HG02884 (cell line): ENCODE measurements at regions not wholly inside any gene's neighbourhood (a gene's known extent, or its start where the extent isn't known, plus 50 kb on each side); places are given as distances from the start of the nearest gene placed in this dataset.

Source experiments
- ATAC-seq: cut with Tn5 transposase; IDR thresholded peaks from one replicate; pipeline ENCODE4 v1.9.1; 2021; ENCODE audit warnings: mild to moderate bottlenecking, moderate library complexity; ENCODE audit not compliant: unreplicated experiment

- no peak for ATAC-seq
Measured at GRCh38 chr14:98792171-98792570, 479.8 kb downstream of the BCL11B start.

DNA sequence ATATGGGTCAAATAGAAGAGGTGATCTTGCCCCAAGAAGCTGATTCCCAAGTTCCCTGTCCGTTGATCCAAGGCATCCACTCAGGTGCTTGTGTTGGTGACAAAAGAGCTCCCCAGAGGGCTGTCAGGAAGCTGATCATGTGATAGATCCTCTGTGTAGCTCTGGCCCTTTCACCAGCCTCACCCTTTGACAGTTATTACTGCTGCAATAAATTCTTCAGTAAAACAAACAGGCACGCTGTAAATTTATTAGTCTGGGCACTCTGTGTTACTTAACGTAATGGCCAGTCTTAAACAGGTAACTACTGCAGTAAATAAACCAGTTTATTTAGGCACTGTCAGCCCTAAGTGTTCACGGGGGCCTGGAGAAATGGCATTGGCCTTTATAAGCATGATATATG lies 473.9 kb downstream of the BCL11B start:
- ATAC-seq = no peak

GRCh38 chr14:98799891-98800290 lies 472.1 kb downstream of the BCL11B start:
- ATAC-seq = no peak

- ATAC-seq = no peak
Measured at GRCh38 chr14:98802044-98802443, 470.0 kb downstream of the BCL11B start.

DNA sequence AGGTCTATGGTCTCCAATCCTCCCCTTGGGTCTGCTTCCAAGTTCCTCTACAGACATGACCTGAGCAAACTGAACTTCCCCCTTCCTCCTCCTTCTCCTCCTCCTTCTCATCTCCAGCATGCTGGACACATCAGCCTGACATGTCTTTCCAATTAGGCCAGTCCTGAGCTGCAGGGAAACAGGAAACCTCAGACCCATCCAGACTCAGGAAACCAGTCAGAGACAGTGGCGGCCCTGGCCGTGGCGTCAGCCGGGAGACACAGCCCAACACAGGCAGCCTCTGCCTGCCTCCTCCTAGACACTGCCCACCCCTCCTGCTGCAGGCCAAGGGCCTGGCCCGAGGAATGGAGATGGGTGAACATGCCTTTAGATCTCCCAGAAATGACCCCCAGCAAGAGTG lies 468.8 kb downstream of the BCL11B start:
- ATAC-seq = no peak

DNA sequence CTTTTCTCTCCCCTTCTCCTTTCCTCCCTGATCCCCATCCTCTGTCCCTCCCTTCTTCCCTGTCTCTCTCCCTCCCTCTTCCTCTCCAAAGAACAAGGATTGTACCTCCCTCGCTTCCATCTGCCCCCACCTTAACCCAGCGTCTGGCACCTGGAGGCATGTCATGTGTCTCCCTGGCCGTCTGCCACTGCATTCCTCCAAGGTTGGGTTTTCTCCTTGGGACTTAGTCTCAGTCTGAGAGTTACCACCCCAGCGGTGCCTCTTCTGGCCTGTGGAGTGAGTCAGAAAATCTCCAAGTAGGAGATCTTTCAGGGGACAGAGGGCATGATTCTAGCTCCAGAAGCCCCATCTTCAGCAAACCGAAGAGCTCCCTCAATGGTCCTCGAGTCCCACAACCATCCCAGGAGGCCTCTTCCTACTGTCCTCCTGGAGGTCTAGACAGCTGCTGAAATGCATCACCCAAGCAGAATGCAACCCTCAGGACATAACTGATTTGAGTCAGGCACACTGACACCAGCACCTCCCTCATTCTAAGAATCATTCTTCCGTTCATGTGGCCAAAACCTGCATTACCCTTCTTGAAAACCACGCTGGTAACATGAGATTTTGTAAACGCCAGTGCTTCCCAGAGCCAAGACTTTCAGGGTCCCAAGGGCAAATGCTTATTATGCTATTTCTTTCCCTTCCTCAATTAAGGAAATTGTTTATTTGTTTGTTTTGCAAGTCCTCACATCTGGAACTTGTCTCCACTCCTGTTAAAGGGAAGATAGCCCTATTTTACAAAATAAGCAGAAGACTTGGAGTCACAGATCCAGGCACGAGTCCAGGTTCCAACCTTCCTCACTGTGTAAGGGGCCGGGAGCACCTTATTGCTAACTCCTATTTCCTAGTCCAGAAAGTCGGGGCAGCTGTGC lies 463.2 kb downstream of the BCL11B start:
- ATAC-seq = no peak

GRCh38 chr14:98816195-98816594 lies 455.8 kb downstream of the BCL11B start:
- ATAC-seq = no peak

DNA sequence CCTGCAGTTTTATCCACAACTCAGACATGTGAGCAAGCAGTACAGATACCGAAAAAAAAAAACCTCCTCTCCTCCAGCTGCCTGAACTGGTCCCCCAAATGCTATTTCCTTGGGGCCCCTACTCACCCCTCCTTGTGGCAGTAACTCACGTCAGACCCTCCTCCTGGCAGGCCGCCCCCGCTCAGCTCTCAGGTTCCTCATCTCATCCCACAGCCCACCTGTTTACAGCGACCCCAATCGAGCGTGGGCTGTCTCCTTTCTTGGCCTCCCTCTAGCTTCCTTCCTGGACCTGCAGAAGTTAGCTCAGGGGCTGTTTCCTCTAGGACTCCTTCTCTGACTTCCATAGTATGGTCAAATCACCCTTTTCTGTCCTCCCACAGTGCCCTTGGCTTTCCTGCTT lies 455.3 kb downstream of the BCL11B start:
- no peak for ATAC-seq

DNA sequence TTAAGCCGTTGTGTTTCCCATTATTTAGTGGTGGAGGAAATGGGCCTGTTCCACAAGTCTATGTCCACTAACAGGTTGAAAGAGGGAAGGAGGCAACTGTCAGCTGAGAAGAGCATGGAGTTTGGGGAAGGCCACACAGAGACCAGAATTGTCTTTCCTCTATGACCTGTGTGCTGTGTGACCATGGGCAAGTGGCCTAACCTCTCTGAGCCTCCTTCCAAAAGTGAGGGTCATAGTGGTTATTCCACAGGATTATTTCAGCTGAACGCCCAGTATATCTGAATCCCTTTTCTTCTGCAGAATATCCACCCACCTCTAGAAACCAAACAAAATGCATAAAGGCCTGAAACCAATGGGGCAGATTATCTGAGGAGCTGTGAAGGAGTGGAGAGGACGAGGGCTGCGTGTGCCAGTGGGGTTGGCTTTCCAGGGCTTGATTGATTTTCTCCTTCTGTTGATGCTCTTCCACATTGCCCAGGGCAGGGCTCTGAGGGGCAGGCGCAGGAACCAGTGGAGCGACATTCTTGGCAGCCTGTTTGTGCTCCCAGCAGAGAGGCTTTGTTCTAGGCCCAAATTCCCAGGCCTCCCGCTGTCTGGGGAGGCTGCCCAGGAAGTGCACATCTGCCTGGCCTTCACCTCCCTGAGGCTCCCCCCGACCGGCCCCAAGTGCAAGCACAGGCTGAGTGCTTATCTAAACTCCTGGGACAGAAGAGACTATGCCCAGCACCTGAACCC lies 452.7 kb downstream of the BCL11B start:
- ATAC-seq = no peak

DNA sequence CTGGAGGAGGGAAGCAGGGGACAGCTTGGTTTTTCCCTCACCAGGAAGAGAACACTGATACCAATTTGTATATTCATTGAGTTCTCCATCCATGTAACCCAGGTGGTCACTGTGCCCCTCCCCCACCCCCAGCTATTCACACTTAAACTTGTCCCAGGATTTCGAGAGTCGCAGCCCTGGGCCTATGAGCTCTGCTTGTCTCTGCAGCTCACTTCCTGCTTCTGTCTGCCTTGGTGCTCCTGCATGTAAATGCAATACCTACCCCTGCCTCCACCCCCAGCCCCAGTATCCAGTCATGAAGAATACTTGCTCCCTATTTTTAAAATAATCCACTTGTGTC lies 452.2 kb downstream of the BCL11B start:
- no peak for ATAC-seq

DNA sequence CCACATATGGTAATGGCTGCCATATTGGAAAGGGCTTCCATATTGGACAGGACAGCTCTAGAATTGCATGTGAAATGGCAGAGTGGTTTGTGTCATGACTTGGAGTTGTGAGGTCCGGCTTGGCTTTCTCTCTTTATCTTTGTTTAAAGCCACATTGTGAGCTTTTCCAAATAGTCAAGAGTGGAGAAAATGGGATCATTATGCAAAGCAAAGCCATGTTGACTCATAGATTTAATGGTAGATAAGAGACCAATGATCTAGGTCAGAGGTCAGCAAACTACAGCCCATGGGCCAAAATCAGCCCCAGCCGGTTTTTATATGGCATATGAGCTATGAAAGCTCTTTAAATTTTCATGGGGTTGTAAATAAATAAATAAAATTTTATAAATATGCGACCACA lies 449.1 kb downstream of the BCL11B start:
- no peak for ATAC-seq

DNA sequence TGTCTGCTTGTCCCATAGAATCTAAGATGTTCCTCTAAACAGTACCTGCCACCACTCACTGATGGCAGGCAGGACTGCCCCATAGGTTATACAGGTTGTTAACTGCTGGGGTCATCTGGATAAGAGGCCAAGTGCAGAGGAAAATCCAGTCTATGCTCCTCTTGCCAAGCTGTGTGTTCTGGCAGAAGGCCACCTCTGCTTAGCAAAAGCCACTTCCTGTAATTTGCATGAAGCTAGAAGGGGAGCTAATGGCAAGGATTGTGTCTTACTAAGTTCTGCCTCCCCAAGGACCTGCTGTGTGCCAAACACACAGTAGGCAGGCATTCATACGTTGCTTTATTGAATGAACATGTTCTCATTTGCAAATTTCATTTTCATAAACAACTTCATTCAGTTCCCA lies 445.4 kb downstream of the BCL11B start:
- ATAC-seq = no peak

DNA sequence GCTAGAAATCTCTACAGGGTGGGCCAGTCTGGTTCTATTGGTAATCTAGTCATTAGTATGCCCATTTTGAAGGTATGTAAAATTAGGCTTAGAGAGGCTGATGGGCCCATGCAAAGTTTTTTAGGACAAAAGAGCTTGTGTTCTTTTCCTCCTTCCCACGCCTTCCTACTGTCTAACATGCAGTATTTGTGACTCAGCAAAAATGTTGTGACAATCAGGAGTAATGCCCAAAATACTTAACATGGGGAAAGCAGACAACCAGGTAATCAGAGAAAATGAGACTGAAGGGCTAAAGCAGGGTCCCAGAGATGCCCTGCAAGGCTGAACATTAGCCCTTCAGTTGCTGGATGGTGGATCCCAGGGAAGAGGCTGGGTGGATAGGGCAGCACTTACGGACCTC lies 437.9 kb downstream of the BCL11B start:
- no peak for ATAC-seq

GRCh38 chr14:98835051-98835824 lies 436.8 kb downstream of the BCL11B start:
- ATAC-seq = no peak

DNA sequence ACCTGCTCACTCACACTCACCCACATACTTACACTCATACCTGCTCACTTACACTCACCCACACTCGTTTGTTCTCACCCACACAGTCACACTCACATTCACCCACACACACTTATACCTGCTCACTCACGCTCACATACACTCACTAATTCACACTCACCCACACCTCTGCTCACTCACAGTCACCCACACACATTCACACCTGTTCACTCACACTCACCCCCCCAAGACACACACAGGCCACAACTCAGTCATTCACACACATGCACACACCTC lies 436.2 kb downstream of the BCL11B start:
- ATAC-seq = no peak

GRCh38 chr14:98840091-98840490 lies 431.9 kb downstream of the BCL11B start:
- no peak for ATAC-seq

GRCh38 chr14:98840511-98840910 lies 431.5 kb downstream of the BCL11B start:
- no peak for ATAC-seq

DNA sequence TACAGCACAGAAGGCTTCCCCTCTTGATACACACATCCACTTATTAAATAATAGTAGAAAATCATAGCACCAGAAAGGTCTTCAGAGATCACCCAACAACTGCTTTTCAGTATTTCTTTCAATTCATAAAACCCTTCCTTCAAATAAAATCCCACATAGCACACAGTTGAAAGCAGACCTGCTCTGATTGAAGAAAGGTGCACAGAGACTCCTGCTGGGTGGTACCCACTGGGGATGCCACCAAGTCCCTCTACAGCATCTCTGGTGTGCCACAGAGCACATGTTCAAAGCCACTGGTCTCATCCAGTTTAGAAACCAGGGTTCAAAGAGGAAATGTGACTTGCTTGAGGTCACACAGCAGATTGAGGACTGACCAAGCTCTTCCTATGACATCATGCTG lies 427.5 kb downstream of the BCL11B start:
- ATAC-seq = no peak

GRCh38 chr14:98847521-98848468 lies 424.2 kb downstream of the BCL11B start:
- ATAC-seq = no peak

- no peak for ATAC-seq
Measured at GRCh38 chr14:98853063-98853729, 418.8 kb downstream of the BCL11B start.
